ENCODE measurements at regions not wholly inside any gene's neighbourhood (a gene's known extent, or its start where the extent isn't known, plus 50 kb on each side); places are given as distances from the start of the nearest gene placed in this dataset.

GRCh38 chr14:46290706-46291105, 360.9 kb downstream of the RPL10L start:
- ChIA-PET CTCF (no interaction called here), POLR2A (no interaction called here)
- Histone ChIP-seq H4K20me1 (ENCODE audit: insufficient read depth) (no peaks in the 10 kb centered on the region), H3K4me3 (ENCODE audit: low read depth in 2 of 2, low read length in 1 of 2) (no peak overlapping the region), H3K9me2 (no peaks in the 10 kb centered on the region), H3K9ac (no peak overlapping the region), H3K4me1 (ENCODE audit: control insufficient read depth in 1 of 2, insufficient read depth in 2 of 2, low read depth in 1 of 2, low read length in 1 of 2) (no peaks in the 10 kb centered on the region), H3K27ac (ENCODE audit: low read depth in 2 of 2, low read length in 1 of 2) (no peak overlapping the region), H3K4me2 (no peak overlapping the region), H3K36me3 (replicated peaks in 1 of 2; ENCODE audit: control insufficient read depth in 1 of 2, insufficient read depth in 2 of 2, low read length in 1 of 2) (no peaks in the 10 kb centered on the region), H3K27me3 (ENCODE audit: insufficient read depth) (no peaks in the 10 kb centered on the region), H3K79me2 (ENCODE audit: insufficient read depth) (no peaks in the 10 kb centered on the region), H2AFZ (ENCODE audit: low read depth) (no peak overlapping the region), H3K9me3 (no peaks in the 10 kb centered on the region), H3F3A (replicated peaks; ENCODE audit: insufficient read depth) (no peaks in the 10 kb centered on the region)
- no peak for TF ChIP-seq SMC3 (IDR thresholded peaks at IDR 0.05; ENCODE audit: low read depth, low read length)
- no peak for TF ChIP-seq RCOR1 (IDR thresholded peaks at IDR 0.05; ENCODE audit: low read length)
- no peak for TF ChIP-seq USF1 (IDR thresholded peaks at IDR 0.05; ENCODE audit: borderline replicate concordance, low read depth)
- TF ChIP-seq EP300 (IDR thresholded peaks at IDR 0.05; ENCODE audit: borderline replicate concordance in 1 of 2, low read depth in 1 of 2, low read length in 1 of 2): no peak
- TF ChIP-seq JUND (IDR thresholded peaks at IDR 0.05): no peak
- no peak for TF ChIP-seq FOXJ3 (CRISPR knock-in tag; IDR thresholded peaks at IDR 0.05)
- no peak for TF ChIP-seq TAF1 (IDR thresholded peaks at IDR 0.05; ENCODE audit: borderline replicate concordance, low read depth, low read length)
- no peak for TF ChIP-seq POLR2AphosphoS5 (IDR thresholded peaks at IDR 0.05; ENCODE audit: low read depth, low read length)
- TF ChIP-seq FOSL2 (IDR thresholded peaks at IDR 0.05; ENCODE audit: borderline replicate concordance, low read depth): no peak
- no peak for TF ChIP-seq CTCF (IDR thresholded peaks at IDR 0.05)
- no peak for TF ChIP-seq GATA2 (CRISPR knock-in tag; IDR thresholded peaks at IDR 0.05)
- TF ChIP-seq MAX (IDR thresholded peaks at IDR 0.05; ENCODE audit: low read depth): no peak
- TF ChIP-seq EZH2phosphoT487 (IDR thresholded peaks at IDR 0.05; ENCODE audit: borderline replicate concordance, low read depth): no peak
- TF ChIP-seq RAD21 (IDR thresholded peaks at IDR 0.05; ENCODE audit: low read length): no peak
- TF ChIP-seq NRF1 (IDR thresholded peaks at IDR 0.05; ENCODE audit: low read depth, low read length): no peak
- TF ChIP-seq CHD2 (IDR thresholded peaks at IDR 0.05; ENCODE audit: low read length, partially characterized antibody): no peak
- no peak for TF ChIP-seq RFX5 (IDR thresholded peaks at IDR 0.05; ENCODE audit: low read length)
- no peak for TF ChIP-seq ZBTB33 (IDR thresholded peaks at IDR 0.05; ENCODE audit: borderline replicate concordance, low read depth)
- TF ChIP-seq FOXM1 (IDR thresholded peaks at IDR 0.05; ENCODE audit: low read depth): no peak
- no peak for DNase-seq

Measured in SK-N-SH (cell line).